DMS53 treated with DMSO at 0.1 percent for 48 hours (cell line): ENCODE measurements at regions not wholly inside any gene's neighbourhood (a gene's known extent, or its start where the extent isn't known, plus 50 kb on each side); places are given as distances from the start of the nearest gene placed in this dataset.

Experiments
- DNase-seq: peaks from one replicate; lab custom pipeline; 2025; ENCODE audit not compliant: unreplicated experiment; lab: John Stamatoyannopoulos, UW

GRCh38 chr13:24006520-24007248 lies 109.4 kb upstream of the C1QTNF9B start:
- DNase-seq, result no peak

DNA sequence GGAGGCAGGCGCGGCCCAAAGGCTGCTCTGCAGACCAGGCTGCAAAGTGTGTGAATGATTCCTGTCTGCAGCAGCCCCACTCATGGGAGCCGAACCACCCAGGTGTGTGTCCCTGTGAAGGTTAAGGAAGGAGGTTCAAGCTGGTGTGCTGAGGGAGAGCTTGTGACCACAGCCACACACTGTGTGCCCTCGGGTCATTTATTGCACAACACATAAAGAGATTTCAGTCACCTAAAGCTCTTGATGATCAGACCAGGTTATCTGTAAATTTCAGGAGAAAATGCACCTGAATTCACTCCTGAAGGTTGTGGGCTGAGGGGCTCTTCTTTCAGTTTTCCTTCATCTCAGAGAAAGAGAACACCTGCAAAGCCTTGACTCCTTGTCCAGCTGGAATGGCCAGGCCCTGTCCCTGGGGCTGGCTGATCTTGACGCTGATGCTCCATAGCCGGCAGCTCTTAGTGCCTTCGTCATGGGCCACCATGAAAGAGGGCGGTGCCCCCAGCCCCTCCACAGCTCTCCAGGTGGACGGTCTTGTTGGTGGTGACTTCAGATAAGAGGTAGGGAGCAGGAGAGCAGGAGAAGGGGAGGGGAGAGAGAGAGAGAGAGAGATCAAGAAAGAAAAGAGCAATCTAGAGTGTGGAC lies 110.8 kb upstream of the C1QTNF9B start:
- no peak for DNase-seq

DNA sequence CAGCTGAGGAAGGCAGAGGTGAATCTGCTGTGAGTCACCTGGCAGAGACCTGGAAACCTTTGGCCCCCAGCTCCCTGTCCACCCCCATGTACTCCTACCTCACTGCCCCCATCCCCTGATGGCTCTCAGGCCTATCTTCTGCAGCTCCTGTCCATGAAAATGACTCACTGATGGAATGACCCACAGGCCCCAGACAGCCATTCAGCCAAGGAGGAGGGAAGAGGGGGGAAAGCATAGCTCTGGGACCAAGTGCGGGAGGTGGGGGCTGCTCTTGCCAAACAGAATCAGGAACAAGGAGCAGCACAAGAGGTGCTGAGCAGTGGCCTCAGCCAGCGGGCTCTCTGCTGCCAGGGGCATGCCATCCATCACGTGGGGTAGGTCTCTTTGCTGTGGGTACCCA lies 111.4 kb upstream of the C1QTNF9B start:
- no peak for DNase-seq

DNA sequence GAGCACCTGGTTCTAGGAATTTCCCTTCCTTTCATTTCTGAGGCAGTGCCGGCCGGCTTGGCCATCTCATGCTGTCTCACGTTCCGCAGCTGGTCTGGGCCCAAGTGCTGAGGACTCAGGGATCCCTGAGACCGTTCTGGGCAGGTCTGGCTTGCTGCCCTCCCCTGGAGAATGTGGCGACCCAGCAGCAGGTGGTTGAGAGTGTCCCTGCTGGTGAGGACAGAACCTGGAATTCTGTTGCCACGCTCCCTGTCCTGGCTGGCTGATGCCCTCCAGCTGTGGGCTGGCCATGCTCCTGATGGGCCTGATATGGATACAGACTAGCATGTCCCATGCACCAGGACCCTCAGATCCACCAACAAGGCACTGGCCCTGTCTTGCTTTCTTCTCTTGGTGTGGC lies 114.0 kb upstream of the C1QTNF9B start:
- DNase-seq, result no peak

GRCh38 chr13:24012648-24013047 lies 115.3 kb upstream of the C1QTNF9B start:
- no peak for DNase-seq

DNA sequence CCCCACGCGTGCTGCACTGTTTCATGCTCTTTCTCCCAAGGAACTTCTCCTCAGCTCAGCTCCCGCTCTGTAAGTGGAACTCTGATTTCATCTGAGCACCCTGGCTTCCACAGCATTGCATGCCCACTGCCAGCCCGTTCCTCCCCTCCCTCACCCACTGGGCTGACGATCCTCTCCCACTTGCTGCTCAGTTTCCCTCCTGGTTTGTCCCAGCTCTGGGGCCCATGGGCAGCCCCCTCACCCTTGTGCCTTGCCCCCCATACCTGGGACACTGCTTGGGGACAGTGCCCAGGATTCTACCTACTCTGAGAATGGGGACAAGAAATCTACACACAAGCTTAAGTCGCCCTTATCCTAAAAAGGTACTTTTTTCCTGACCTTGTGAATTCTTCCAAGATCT lies 115.9 kb upstream of the C1QTNF9B start:
- DNase-seq, result no peak

DNA sequence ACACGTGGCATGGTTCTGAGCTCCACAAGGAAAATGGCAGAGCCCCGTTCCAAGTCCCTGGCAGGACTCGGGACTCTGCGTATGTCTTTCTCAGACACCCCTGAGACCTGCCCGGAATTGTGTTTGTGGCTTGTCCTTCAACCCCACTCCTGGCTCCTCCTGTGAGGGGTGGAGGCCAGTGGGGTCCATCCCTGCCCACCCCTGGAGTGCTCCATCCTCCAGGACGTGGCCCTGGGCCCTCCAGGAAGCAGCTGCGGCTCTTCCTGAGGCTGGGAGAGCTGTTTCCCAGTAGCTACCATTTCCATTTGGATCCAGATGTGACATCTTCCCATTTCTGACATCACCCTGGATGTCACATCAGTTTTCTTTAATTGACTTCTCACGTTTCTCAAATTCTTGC lies 118.7 kb upstream of the C1QTNF9B start:
- no peak for DNase-seq

DNA sequence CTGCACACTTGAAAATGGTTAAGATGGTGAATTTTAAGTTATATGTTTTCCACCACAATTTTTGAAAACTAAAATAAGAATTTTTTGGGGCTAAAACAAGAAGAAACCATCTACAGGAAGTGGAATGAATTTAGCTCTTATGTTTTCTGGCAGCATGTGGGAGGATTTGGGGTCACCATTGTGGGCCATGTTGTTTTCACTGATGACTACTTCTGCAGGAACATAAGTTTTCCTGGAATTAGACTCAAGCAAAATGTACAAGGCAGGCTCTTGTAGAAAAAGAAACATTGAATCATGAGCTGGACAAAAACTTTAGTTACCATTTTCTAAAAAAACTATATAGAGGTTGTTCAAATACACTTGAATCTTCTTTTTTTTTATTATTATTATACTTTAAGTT lies 125.3 kb upstream of the C1QTNF9B start:
- DNase-seq, result no peak

GRCh38 chr13:24023073-24023472 lies 125.8 kb upstream of the C1QTNF9B start:
- no peak for DNase-seq

- no peak for DNase-seq
These were observed 130.2 kb upstream of the C1QTNF9B start for GRCh38 chr13:24027494-24027893.

DNA sequence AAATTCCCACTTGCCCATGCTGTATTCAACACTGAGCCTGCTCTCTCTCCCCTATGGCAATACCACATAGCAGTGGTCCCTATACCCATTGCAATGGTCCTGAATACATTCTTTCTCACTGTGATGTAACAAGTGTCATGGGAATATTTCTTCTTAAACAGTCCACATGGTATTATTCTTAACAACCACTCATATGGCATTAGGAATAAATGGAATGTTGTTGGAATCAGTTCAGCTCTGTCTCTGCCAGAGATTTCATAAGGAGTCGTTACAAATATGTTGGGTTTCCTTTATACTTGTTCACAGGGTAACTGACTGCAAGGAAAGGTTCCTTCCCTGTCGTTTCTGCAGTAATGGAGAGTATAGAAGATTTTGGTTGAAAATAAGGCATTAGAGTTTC lies 128.3 kb upstream of the SPATA13 start:
- DNase-seq, result no peak

GRCh38 chr13:24032674-24033073 lies 127.8 kb upstream of the SPATA13 start:
- DNase-seq, result no peak

GRCh38 chr13:24033527-24034302 lies 126.8 kb upstream of the SPATA13 start:
- no peak for DNase-seq

DNA sequence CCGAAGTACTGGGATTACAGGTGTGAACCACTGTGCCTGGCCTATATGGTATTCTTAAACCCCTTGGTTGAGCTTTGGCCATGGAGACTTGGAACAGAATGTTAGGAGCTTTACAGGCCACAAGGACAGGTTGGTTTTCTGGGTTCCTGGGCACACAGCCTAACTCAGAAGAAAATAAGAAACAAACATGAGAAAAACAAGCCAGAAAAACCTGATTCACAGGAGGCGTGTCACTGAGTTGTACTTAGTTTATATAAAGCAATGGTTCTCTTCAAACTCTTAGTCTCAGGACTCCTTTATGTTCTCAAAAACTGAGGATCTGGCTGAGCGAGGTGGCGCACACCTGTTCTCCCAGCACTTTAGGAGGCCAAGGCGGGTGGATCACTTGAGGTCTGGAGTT lies 125.1 kb upstream of the SPATA13 start:
- DNase-seq, result no peak

DNA sequence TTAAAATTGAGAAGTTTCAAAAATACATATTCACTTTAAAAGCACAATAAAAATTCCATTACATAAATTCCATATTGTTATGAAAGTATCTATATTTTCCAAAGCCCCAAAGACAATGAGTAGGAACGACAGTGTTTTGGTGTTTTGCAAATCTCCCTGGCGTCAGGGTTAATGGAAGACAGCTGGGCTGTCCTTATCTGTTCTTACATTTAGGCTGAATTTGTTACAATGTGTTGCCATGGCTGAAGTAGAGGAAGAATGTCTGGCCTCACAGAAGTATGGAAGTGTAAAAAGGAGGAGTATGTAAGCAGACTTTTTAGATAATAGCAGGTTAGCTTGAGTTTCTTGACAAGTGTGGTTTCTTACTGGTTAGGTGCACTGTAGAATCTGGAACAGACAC lies 124.4 kb upstream of the SPATA13 start:
- DNase-seq, result no peak

- no peak for DNase-seq
These were observed 122.1 kb upstream of the SPATA13 start for GRCh38 chr13:24038405-24038804.

DNA sequence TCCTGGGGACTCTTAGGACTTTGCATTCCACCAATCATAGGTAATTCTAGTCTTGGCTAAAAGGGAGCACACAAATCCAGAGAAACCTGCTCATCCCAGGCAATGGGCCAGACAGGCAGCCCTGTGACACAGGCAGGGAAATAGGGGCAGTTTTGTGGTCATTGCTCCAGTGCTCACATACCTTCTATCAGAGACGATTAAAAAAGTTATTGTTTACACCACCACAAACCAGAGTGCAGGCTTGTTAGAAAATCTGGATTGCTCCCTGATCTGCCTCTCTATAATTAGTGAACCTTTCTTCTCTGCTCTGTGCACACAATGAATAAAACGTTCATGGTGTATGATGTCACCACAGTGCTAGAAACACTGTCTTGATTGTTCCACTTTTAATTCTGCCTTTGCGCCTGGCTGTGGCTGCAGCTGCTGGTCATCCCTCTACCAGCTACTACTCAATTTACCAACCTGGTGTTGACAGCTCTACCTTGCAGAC lies 121.6 kb upstream of the SPATA13 start:
- no peak for DNase-seq

- DNase-seq, result no peak
These were observed 120.7 kb upstream of the SPATA13 start for GRCh38 chr13:24039621-24040475.

DNA sequence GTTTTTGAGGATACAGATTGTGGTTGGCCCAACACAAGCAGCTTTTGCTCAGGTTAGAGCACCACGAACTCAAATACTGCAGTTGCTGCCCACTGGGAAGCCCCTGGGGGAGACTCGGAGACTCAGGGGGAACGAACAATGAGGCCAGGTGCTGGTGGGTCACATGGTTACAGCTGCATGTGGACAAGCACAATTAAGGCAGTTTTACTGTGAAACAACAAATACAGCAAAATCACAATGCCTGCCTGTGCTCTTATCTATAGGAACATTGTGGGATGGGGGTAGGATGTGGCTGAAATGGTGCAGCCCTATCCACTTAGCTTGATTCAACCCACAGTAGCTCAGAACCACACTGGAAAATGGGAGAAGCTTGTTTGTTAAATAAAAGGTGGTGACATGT lies 119.7 kb upstream of the SPATA13 start:
- no peak for DNase-seq

DNA sequence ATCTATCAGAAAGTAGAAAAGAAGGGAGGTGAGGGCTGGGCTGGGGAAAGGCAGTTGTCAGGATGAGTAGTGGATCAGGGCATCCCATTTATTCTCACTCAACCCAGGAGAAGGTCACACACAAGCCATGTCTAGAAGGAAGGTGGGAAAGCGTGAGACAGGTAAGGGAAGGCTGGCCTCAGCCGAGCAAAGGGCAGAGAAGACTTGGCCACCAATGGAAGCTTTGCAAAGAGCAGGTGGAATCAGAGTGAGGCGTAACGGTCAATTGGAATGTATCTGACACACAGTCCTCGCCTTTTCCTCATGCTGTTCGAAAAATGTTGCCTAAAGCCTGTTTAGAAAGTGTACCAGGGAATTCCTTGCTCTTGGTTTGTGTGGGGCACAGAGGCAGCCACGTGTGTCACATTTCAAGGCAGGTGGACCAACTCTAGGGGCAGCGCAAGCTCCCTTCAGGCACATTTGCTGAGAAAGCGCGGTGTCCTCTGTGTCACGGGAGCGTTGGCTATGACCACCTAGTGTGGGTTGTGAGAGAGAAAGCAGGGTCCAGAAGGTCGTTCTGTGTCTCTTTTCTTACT lies 118.8 kb upstream of the SPATA13 start:
- no peak for DNase-seq
